GM12891 (cell line): ENCODE measurements at regions not wholly inside any gene's neighbourhood (a gene's known extent, or its start where the extent isn't known, plus 50 kb on each side); places are given as distances from the start of the nearest gene placed in this dataset.
"Not testable (repeated sequence)": the region's sequence is repeated elsewhere in the genome, so short reads cannot be mapped to it uniquely, and the experiment has no call there.

Source experiments
- POLR2A ChIP-seq: IDR thresholded peaks from 2 replicates; pipeline ENCODE4 v1.6.1; 2011; ENCODE audit warnings: low read depth, low read length, control low read depth
- SPI1 ChIP-seq: IDR thresholded peaks from 2 replicates; pipeline ENCODE4 v1.6.1; 2011; ENCODE audit warnings: low read depth, low read length, control low read depth

GRCh38 chr4:61011936-61012335 is 188.2 kb upstream of the ADGRL3 start:
- TF ChIP-seq POLR2A, SPI1: not testable (repeated sequence)
